ENCODE measurements at regions not wholly inside any gene's neighbourhood (a gene's known extent, or its start where the extent isn't known, plus 50 kb on each side); places are given as distances from the start of the nearest gene placed in this dataset.

DNA sequence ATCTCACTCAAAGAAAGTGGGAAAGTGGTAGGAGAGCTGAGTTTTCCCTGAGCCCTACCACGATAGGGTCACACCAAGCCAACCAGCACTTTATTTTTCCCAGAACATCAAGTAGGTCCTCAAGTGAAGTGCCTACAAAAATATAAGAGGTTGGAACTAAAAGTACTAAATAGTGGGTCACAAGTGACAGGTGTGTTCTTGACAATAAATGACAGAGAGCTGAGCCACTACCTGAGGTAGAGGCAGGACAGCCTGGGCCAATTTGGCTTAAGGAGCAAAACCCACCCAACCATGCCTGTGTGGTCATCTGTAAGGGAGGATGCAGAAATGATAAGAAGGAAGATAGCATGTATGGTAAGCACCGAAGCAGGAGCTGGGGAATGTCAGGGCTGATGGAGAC, 154.8 kb upstream of the SSTR4 start:
- intact Hi-C loops (cut with micrococcal nuclease): no loop called here
- dilution Hi-C loops (cut with MboI; ENCODE audit: extremely low pct_ligation_motif_present, low sequenced_read_pairs): no loop called here
- no peak overlapping the region for H3K4me2 ChIP-seq (ENCODE audit: insufficient read depth, low read length)
- H3K27me3 ChIP-seq (ENCODE audit: control insufficient read depth in 2 of 2, insufficient read depth in 2 of 2, low read length in 2 of 2): no peaks in the 10 kb centered on the region
- no peaks in the 10 kb centered on the region for H3K79me2 ChIP-seq (ENCODE audit: control insufficient read depth, insufficient read depth, low read length)
- POLR2A ChIA-PET: no interaction called here
- no peaks in the 10 kb centered on the region for H3K9me1 ChIP-seq (replicated peaks; ENCODE audit: control insufficient read depth, extremely low read depth, insufficient read depth, low read length)
- H3K36me3 ChIP-seq (ENCODE audit: control insufficient read depth in 2 of 2, extremely low read depth in 1 of 2, insufficient read depth in 2 of 2, low read length in 2 of 2): no peaks in the 10 kb centered on the region
- H3K4me3 ChIP-seq (replicated peaks in 1 of 3; ENCODE audit: insufficient read depth in 1 of 3, low read depth in 1 of 3, low read length in 3 of 3): no peak overlapping the region
- no TSS peak for BruUV-seq (replicated peaks)
- DNase-seq (ENCODE audit: low read depth, low spot score) (no peak), FAIRE-seq (no peak)
- TF ChIP-seq POLR2A (IDR thresholded peaks at IDR 0.05; ENCODE audit: low read depth, low read length) (no peak), JUN (IDR thresholded peaks at IDR 0.05; ENCODE audit: borderline replicate concordance, insufficient read depth, insufficient read length, low read depth) (no peak), FOS (IDR thresholded peaks at IDR 0.05; ENCODE audit: borderline replicate concordance, insufficient read depth, low read length) (no peak), POLR2AphosphoS5 (IDR thresholded peaks at IDR 0.05; ENCODE audit: insufficient read depth, low read depth, low read length) (no peak), MYC (IDR thresholded peaks at IDR 0.05; ENCODE audit: low read depth, low read length) (no peak)
- TF ChIP-seq, protein P1, sequence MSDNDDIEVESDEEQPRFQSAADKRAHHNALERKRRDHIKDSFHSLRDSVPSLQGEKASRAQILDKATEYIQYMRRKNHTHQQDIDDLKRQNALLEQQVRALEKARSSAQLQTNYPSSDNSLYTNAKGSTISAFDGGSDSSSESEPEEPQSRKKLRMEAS (IDR thresholded peaks at IDR 0.05; ENCODE audit: insufficient read depth, insufficient read length): no peak
- TF ChIP-seq, protein P2, sequence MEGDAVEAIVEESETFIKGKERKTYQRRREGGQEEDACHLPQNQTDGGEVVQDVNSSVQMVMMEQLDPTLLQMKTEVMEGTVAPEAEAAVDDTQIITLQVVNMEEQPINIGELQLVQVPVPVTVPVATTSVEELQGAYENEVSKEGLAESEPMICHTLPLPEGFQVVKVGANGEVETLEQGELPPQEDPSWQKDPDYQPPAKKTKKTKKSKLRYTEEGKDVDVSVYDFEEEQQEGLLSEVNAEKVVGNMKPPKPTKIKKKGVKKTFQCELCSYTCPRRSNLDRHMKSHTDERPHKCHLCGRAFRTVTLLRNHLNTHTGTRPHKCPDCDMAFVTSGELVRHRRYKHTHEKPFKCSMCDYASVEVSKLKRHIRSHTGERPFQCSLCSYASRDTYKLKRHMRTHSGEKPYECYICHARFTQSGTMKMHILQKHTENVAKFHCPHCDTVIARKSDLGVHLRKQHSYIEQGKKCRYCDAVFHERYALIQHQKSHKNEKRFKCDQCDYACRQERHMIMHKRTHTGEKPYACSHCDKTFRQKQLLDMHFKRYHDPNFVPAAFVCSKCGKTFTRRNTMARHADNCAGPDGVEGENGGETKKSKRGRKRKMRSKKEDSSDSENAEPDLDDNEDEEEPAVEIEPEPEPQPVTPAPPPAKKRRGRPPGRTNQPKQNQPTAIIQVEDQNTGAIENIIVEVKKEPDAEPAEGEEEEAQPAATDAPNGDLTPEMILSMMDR (IDR thresholded peaks at IDR 0.05; ENCODE audit: extremely low read depth in 1 of 2, insufficient read depth in 1 of 2, low read depth in 1 of 2, low read length in 2 of 2): no peak
- no peak overlapping the region for H2AFZ ChIP-seq (ENCODE audit: low read depth, low read length)
- H3K9ac ChIP-seq (replicated peaks; ENCODE audit: extremely low read depth, insufficient read depth, low read length): no peak overlapping the region
- H3K27ac ChIP-seq (ENCODE audit: insufficient read depth, low read depth, low read length): no peak overlapping the region
- CTCF ChIA-PET: interaction anchor here (0.8 kb wide), 2 partner anchors 29 to 41 kb away, joined by 3 read pairs; no protein-coding TSS in a partner anchor
- no peaks in the 10 kb centered on the region for H3K4me1 ChIP-seq (ENCODE audit: control insufficient read depth, extremely low read depth, insufficient read depth, low read length)
- H3K9me3 ChIP-seq (replicated peaks; ENCODE audit: control insufficient read depth, insufficient read depth, low read length): no peaks in the 10 kb centered on the region
- no peaks in the 10 kb centered on the region for H4K20me1 ChIP-seq (replicated peaks; ENCODE audit: control insufficient read depth, extremely low read depth, insufficient read depth, low read length)

Data from endothelial cell of umbilical vein (primary cell).